ENCODE measurements at regions not wholly inside any gene's neighbourhood (a gene's known extent, or its start where the extent isn't known, plus 50 kb on each side); places are given as distances from the start of the nearest gene placed in this dataset.

DNA sequence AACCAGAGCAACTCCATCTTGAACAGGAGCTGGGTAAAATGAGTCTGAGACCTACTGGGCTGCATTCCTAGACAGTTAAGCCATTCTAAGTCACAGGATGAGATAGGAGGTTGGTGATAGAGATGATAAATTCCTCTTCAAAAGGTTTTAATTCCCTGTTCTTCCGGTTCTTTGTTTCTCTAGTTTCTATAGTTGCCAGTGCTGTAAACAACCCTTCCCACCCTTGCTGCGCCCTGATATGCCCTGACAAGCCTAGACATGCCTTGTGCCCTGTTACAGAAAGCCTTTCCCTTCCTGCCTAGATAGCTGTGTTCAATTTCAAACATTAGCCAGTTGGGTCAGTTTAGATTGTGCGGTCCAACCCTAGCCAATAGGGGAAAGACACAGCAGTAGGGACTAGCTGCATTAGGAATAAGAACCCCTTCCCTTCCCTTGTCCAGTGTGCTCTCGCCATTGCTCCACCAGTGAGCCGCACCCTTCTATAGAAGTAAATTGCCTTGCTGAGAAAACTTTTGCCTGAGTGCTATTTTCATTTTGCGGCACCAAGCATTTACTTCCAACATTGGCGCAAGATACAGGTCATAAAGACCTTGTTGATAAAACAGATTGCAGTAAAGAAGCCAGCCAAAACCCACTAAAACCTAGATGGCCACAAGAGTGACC lies 52.5 kb upstream of the CCN2 start:
- Histone ChIP-seq H3K27ac (no peak overlapping the region), H3K4me3 (no peak overlapping the region), H3K27me3 (no peaks in the 10 kb centered on the region), H3K4me1 (peaks cover 0 to 10% of the 10 kb centered on the region in 2 donors), H3K36me3 (no peaks in the 10 kb centered on the region), H3K9me3 (no peaks in the 10 kb centered on the region)
- intact Hi-C loops (cut with DNase I): no loop called here
- no peak for DNase-seq (ENCODE audit: low spot score in 2 of 2)
- TF ChIP-seq, protein P1, sequence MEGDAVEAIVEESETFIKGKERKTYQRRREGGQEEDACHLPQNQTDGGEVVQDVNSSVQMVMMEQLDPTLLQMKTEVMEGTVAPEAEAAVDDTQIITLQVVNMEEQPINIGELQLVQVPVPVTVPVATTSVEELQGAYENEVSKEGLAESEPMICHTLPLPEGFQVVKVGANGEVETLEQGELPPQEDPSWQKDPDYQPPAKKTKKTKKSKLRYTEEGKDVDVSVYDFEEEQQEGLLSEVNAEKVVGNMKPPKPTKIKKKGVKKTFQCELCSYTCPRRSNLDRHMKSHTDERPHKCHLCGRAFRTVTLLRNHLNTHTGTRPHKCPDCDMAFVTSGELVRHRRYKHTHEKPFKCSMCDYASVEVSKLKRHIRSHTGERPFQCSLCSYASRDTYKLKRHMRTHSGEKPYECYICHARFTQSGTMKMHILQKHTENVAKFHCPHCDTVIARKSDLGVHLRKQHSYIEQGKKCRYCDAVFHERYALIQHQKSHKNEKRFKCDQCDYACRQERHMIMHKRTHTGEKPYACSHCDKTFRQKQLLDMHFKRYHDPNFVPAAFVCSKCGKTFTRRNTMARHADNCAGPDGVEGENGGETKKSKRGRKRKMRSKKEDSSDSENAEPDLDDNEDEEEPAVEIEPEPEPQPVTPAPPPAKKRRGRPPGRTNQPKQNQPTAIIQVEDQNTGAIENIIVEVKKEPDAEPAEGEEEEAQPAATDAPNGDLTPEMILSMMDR (IDR thresholded peaks at IDR 0.05): no peak

Measured in ascending aorta (tissue), 2 donors.